ENCODE measurements at regions not wholly inside any gene's neighbourhood (a gene's known extent, or its start where the extent isn't known, plus 50 kb on each side); places are given as distances from the start of the nearest gene placed in this dataset.
"Not testable (repeated sequence)": the region's sequence is repeated elsewhere in the genome, so short reads cannot be mapped to it uniquely, and the experiment has no call there.

DNA sequence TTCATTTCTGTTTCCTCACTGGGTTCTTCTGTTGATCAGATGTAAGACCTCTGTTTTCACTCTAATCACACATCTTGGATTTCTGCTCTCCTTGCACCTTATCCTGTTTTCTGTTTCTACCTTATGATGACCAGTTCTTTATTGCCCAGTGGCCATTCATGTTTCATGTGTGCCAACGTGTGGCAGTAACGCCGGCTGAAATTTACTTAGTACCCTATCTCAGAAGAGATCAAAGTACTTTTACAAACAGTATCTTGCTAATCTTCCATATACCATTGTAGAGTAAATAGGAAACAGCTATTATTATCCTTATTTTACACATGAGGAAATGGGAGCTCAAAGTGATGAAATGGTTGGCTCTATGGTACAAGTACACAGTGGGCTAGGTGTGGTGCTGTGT lies 74.0 kb downstream of the GATA3 start:
- no peak for ATAC-seq
- DNase-seq, result no peak

- ATAC-seq, result no peak
- no peak for DNase-seq
Measured at GRCh38 chr10:8129438-8129837, 75.0 kb downstream of the GATA3 start.

DNA sequence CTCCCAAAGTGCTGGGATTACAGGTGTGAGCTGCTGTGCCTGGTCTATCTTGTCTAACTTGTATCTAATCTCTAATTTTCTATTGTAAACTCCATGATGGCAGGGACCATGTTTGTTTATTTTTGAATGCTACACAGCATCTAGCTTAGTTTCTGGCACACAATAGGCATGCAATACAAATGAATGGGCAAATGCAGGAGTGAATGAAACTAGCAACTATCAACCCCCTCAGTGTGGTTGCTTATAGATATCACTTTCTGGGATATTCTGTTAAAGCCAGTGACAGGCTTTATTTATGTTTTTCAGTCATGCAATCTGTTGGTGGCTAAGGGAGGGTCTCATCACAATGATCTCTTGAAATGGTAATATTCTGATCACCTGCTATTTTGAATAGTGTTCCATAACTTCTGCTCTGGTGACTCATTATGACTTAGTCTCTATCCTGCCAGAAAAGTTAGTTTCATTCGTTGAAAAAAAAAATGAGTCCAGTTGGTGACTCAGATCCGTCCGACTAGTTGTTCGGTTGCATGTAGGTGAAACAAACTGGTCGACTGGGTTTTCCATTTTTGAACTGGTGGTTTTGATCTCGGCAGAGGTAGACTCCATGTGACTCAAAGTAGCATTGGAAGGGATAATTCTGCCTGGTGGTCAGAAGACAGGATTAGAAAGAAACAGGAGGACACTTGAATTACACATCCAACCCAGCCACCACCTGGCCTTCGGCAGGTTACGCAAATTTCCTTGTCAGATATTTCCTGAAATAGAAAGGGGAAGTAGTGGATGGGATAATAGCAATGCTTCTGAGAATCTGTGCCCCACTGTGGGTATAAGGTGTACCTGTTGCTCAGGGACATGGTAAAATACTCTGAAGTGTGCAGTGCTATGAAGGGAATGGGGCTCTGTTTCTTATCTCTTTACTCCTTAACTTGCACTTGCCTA lies 76.8 kb downstream of the GATA3 start:
- peak; percentile 82 for ATAC-seq
- peak; percentile 30 for DNase-seq

DNA sequence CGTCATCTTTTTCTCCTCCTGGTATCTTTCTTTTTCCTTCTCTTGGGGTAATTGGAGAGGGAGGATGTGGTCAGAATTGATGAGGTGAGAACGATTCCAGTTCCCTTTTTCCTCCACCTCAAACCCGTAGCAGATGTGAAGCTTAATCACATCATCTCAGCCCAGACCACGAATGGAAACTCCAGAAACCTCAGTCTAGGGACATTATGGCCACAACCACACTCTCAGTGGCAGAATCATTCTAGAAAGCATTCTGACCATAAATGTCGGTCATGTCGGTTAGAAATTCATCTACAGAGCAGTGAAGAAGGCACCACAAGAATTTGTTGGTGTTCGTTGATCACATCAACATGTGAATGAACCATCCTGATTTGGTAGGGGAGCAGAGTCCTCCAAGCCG lies 78.7 kb downstream of the GATA3 start:
- ATAC-seq, result peak; percentile 50
- peak; percentile 68 for DNase-seq

DNA sequence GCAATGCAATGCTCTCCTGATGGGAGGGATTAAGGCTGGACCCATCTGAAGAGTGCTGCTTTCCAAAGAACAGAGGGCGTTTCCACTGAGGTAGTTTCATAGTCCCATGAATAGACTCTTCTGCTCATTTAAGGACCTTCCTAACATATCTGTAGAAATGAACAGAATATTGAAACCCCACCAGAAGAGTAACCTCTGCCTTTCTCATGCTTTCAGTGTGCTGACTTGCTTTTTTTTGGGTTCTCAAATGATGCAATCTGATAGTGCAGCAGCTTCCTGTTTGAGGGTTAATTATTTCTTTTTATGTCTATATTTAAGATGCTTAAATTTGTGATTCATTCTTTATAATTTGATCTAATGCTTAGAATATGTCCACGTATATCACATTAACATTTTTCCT lies 82.2 kb downstream of the GATA3 start:
- peak; percentile 8 for ATAC-seq
- no peak for DNase-seq

DNA sequence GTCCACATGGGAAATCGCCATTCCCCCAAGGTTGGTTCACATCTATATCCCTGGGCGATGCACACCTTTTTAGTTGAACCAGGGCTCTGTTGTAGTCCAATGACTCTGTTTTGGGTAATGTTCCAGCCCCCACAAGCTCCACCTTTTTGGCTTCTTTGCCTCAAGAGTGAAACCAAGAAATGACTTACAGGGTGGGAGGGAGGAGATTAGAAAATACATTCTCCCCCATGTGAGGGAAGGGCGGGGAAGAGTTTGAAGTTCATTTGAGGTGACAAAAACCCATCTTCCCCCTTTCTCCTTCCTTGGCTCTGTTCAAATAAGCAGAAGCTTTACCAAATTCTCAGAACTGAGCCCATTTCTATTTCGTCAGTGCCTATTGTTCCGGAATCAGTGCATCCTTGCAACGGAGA lies 82.8 kb downstream of the GATA3 start:
- ATAC-seq, result peak; percentile 66
- DNase-seq, result peak; percentile 47

- DNase-seq, result peak; percentile 19
Measured at GRCh38 chr10:8137726-8138125, 83.2 kb downstream of the GATA3 start.

DNA sequence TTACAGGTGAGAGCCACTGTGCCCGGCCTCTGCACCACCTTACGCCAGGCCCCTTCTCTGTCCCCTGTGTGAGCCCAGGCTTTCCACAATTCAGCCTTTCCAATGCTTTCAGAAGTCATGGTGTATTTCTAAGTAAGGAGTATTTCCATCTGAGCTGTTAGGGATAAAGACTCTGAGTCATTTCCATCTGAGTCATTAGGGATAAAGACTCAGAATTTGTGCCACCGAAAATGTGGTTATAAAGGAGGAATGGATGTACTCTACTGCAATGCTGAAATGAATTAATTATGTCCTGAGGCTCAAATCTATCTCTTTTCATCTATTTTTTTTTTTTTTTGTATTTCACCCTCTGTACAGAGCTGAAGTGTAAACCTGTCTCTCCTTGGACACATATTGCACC lies 84.0 kb downstream of the GATA3 start:
- no peak for DNase-seq
- peak; percentile 15 for ATAC-seq

More at GRCh38 chr10:8137726-8138125, 83.2 kb downstream of the GATA3 start:
- no peak for ATAC-seq

DNA sequence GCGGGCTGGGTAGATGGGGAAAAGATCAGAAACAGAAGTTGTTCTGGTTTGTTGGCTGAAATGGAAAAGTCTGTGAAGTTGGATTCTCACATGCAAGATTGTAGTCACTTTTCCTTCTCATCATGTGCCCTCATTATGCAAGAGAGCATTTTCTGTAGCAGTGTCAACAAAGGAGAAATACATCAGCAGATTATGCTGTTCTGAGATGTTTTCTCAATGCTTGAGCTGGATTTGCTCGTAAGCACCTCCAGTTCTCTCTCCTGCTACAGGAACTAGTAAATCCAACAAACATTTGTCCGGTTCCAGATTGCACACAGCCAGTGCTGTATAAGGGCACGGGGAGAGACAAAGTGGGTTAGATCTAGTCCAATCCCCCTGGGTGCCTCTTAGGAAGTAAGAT lies 90.0 kb downstream of the GATA3 start:
- DNase-seq, result no peak
- ATAC-seq, result no peak

DNA sequence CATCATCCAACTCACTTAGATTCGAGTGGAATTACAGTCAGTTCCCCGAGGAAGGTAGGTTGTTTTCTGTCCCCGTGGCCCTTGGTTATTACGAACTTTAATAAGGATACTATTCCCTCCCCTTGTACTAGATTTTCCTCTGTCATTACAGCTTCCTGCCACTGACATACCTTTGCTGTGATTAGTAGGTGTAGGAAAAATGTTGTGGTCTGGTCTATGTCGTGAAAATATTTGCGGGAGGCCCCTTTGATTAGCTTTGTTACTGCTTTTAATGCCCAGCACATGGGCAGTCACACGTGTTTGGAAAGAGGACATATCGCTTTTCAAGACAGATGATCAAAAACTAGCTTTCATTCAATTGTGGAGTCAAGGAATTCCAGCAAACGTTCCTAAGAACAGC lies 92.2 kb downstream of the GATA3 start:
- ATAC-seq (no peak), DNase-seq (no peak)

DNA sequence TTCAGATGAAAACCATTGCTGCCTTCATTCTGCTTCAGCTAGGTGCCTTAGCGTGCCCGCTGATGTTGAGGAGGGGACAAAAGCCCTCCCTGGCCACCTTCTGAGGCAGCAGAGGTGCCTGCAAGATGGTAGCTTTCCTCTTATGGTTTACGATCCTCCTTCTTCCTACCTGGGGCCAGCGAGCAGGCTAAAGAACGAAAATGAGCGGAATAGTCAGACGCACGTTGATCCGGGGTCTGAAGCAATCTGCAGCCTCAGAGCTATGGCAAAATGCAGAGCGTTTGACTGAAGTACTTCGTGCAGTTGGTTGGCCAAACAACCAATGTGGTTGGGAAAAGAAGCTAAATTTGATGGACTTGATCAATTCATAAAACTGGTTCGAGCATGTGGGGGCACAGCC lies 95.5 kb downstream of the GATA3 start:
- DNase-seq, result no peak
- ATAC-seq, result no peak

GRCh38 chr10:8150401-8150905 lies 96.0 kb downstream of the GATA3 start:
- ATAC-seq (no peak), DNase-seq (no peak)

GRCh38 chr10:8151086-8151485 lies 96.6 kb downstream of the GATA3 start:
- no peak for ATAC-seq

GRCh38 chr10:8156918-8157317 lies 102.4 kb downstream of the GATA3 start:
- ATAC-seq (no peak), DNase-seq (no peak)

More at GRCh38 chr10:8151086-8151485, 96.6 kb downstream of the GATA3 start:
- no peak for DNase-seq

DNA sequence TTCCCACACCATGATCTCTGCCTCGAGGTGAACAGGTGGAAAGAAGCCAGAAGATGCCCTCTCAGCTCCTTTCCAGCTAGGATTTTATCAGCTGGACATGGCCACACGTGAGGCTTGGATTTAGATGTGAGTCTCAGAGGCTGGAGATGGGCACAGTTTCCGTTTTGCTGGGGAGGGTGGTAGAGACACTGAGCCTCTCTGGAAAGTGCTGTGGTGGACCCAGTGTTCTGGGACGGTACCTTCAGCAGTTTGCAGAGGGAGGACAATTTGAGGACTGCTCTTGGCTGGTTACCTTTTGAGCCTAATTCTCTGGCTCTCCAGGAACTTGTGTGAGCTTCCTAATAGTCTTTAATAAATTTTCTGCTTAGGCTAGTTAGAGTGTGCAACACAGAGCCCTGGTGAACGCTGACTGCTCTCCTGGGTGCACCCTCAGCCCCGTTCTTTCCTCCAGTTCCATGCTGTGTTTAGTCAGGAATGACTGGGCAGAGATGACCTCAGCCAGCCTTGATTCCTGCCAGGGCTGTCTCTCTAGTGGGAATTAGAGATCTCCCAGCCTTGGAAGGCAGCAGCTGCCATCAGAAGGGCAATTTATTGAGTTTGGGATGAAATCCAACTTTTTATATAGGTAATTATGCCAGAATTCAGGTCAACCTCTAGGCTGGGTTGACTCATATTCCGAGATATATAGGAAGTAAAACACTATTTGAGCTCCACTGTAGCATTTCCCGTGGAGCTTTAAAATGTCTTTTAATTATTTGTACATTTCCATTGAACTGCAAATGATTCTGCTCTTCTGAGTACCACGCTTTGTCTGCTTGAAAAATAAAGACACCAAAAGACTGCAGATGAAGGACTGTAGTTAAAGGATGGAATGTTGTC lies 103.9 kb downstream of the GATA3 start:
- ATAC-seq (no peak), DNase-seq (no peak)

DNA sequence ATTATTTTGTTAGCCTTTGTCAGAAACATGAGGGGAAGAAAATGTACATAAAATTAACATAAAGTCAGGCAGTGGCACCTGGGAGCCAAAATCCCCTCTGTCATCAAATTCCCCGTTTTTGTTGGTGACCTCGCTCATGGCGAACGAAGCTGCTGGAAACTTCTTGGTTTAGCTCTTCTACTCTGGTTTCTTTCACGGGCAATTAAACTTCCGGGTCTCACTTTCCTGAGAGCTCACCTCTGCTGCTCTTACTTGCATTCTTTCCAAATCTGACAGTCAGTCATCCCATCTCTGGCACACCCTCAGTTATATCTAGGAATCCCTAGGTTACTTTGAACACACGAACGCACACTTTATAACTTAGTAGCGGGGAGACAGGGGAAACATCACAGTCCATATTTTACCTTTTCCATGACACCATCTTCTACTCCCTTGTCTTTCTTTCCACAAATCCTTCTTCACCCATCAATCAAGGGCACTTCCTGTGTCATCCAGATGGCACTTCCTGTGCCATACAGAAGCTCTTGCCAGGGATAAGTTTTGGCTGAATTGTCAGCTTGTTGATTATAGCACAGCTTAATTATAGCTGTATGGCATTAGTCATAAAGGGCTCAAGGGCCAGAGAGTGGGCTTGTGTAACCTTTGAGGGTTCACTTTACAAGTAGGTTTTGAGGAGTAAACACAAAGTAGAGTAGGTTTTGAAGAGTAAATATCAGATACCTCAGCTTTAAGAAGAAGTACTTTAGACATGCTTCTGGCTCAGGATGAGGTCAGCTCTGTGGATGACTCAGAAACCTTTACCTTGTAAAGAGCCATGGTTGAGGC lies 105.1 kb downstream of the GATA3 start:
- DNase-seq (no peak), ATAC-seq (peak; percentile 89)

DNA sequence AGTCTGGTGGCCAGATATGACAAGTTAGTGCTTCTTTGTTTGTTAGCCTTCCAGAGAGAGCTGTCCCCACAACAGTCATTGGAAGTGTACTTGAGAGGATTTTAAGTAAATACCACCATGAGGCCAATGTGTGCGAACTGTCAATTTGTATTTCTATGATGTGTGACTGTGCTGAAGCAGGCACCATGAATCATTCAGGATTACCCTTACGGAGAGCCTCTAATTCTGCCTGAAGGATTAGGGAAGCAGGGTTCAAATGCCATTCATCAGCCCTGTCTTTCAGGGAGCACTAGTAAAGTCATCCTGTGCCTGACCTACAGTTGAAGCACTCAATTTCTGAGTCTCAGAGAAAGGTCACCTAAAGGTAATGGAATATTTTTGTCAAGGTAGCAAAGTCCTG lies 109.3 kb downstream of the GATA3 start:
- DNase-seq (no peak), ATAC-seq (no peak)

- DNase-seq, ATAC-seq: not testable (repeated sequence)
Measured at GRCh38 chr10:8164640-8165039, 110.2 kb downstream of the GATA3 start.

GRCh38 chr10:8168836-8169235 lies 114.3 kb downstream of the GATA3 start:
- no peak for DNase-seq
- ATAC-seq, result no peak

GRCh38 chr10:8171008-8171407 lies 116.5 kb downstream of the GATA3 start:
- ATAC-seq (no peak), DNase-seq (no peak)

DNA sequence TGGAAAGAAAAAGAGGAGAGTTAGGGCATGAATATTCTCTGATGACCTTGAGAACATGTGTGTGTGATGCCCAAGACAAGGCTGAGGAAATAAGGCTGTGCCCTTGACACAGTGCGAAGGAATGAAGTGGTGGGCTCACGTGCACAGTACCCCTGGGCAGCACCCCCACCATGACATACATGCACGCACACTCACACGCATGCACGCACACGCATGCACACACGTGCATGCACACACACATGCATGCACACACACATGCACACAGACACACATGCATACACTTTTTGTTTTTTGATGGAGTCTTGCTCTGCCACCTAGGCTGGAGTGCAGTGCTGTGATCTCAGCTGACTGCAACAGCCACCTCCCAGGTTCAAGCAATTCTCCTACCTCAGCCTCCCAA lies 118.1 kb downstream of the GATA3 start:
- ATAC-seq (no peak), DNase-seq (no peak)

Data from stimulated activated naive CD8-positive, alpha-beta T cell treated with anti-CD3 and anti-CD28 coated beads, Interleukin-15, Interleukin-2, amounts not matched to agents 100 U/mL and 50 U/mL, for 24 hours (primary cell).